ENCODE measurements at regions not wholly inside any gene's neighbourhood (a gene's known extent, or its start where the extent isn't known, plus 50 kb on each side); places are given as distances from the start of the nearest gene placed in this dataset.

DNA sequence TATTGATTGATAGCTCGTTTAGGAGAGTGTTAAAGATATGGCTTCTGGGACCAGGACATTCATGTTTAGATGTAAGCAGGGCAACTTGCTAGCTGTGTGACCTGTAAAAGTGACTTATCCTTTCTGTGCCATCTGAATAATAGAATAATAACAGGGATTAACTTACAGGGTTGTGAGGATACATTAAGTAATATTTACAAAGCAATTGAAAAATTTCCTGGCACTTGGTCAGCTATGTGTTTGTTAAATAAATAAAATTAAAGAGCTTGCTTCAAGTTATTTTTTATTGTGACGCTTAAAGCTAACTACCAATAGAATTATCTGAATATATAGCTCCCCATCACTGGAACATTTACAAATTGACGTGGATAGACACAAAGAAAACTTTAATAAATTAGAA is 287.9 kb upstream of the CDIN1 start:
- Histone ChIP-seq H3K27ac (no peak overlapping the region), H3K4me3 (ENCODE audit: low read depth, low read length) (no peak overlapping the region), H3K27me3 (replicated peaks) (no peaks in the 10 kb centered on the region), H3K36me3 (replicated peaks) (no peaks in the 10 kb centered on the region)
- TF ChIP-seq, protein P1, sequence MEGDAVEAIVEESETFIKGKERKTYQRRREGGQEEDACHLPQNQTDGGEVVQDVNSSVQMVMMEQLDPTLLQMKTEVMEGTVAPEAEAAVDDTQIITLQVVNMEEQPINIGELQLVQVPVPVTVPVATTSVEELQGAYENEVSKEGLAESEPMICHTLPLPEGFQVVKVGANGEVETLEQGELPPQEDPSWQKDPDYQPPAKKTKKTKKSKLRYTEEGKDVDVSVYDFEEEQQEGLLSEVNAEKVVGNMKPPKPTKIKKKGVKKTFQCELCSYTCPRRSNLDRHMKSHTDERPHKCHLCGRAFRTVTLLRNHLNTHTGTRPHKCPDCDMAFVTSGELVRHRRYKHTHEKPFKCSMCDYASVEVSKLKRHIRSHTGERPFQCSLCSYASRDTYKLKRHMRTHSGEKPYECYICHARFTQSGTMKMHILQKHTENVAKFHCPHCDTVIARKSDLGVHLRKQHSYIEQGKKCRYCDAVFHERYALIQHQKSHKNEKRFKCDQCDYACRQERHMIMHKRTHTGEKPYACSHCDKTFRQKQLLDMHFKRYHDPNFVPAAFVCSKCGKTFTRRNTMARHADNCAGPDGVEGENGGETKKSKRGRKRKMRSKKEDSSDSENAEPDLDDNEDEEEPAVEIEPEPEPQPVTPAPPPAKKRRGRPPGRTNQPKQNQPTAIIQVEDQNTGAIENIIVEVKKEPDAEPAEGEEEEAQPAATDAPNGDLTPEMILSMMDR (IDR thresholded peaks at IDR 0.05; ENCODE audit: low read depth, low read length, missing control alignments) = no peak
- in situ Hi-C loops (cut with HindIII; ENCODE audit: low pct_ligation_motif_present, low sequenced_read_pairs) = no loop called here
- no peak for DNase-seq

DNA sequence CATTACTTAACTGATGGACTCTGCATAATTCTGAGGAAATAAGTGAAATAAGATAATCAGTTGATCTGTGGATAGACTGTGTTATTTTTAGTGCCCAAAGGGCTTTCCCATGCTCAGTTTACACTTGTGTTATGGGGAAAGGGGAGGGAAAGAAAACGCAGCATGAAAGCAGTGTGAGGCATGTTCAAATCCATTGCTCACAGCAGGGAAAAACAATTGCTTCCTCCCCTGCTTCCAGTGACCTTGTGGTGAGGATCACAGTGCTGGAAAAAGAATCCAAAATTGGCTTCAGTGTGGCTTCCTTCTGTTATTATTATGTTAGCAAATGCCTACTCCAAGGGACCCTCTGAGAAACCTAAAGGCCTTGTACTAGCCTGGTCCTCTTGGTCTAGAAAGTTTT is 285.1 kb upstream of the CDIN1 start:
- H3K4me3 ChIP-seq (ENCODE audit: low read depth, low read length) = no peak overlapping the region
- TF ChIP-seq, protein P1 (IDR thresholded peaks at IDR 0.05; ENCODE audit: low read depth, low read length, missing control alignments) = no peak
- in situ Hi-C loops (cut with HindIII; ENCODE audit: low pct_ligation_motif_present, low sequenced_read_pairs) = no loop called here
- no peak for DNase-seq
- H3K27ac ChIP-seq = no peak overlapping the region
- no peaks in the 10 kb centered on the region for H3K36me3 ChIP-seq (replicated peaks)
- no peaks in the 10 kb centered on the region for H3K27me3 ChIP-seq (replicated peaks)

DNA sequence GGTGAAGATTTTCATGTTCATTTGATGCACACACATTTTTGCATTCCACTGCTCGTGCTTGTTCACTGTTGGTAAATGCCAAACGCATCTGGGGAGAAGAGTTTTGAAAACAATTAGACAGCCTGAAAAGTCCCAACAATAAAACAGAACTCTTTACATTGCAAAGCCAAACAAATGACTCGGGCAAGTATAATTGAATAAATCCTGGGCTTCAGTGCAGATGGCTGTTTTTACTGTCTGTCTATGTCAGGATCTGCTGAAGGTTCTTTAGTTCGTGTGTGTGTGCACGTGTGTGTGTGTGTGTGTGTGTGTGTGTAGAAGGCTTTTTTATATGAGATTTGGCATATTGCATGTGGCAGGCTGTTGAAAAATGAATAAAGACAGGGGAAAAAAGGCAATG is 277.5 kb upstream of the CDIN1 start:
- TF ChIP-seq, protein P1 (IDR thresholded peaks at IDR 0.05; ENCODE audit: low read depth, low read length, missing control alignments) = no peak
- H3K4me3 ChIP-seq (ENCODE audit: low read depth, low read length) = no peak overlapping the region
- DNase-seq = no peak
- H3K36me3 ChIP-seq (replicated peaks) = no peaks in the 10 kb centered on the region
- H3K27ac ChIP-seq = no peak overlapping the region
- in situ Hi-C loops (cut with HindIII; ENCODE audit: low pct_ligation_motif_present, low sequenced_read_pairs) = no loop called here
- no peaks in the 10 kb centered on the region for H3K27me3 ChIP-seq (replicated peaks)

DNA sequence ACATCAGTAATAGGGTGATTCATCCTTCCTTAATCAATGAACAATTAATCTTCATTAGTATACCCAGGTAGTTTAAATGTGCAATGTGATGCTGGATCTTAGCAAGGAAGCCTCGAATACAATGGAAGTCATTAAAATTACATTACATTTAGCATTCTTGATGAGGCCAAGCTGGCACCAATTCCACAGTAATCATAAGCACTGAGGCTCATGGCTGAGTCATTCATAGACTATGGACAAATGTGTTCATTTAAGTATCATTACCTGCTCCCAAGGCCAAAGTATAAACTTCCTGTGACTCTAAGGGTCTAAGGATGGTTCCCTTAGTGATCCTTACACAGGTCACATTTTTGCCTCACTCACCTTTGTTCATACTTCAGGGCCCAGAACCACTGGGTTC is 266.4 kb upstream of the CDIN1 start:
- TF ChIP-seq, protein P1 (IDR thresholded peaks at IDR 0.05; ENCODE audit: low read depth, low read length, missing control alignments) = no peak
- in situ Hi-C loops (cut with HindIII; ENCODE audit: low pct_ligation_motif_present, low sequenced_read_pairs) = no loop called here
- no peaks in the 10 kb centered on the region for H3K27me3 ChIP-seq (replicated peaks)
- DNase-seq = no peak
- no peak overlapping the region for H3K27ac ChIP-seq
- no peaks in the 10 kb centered on the region for H3K36me3 ChIP-seq (replicated peaks)
- H3K4me3 ChIP-seq (ENCODE audit: low read depth, low read length) = no peak overlapping the region

DNA sequence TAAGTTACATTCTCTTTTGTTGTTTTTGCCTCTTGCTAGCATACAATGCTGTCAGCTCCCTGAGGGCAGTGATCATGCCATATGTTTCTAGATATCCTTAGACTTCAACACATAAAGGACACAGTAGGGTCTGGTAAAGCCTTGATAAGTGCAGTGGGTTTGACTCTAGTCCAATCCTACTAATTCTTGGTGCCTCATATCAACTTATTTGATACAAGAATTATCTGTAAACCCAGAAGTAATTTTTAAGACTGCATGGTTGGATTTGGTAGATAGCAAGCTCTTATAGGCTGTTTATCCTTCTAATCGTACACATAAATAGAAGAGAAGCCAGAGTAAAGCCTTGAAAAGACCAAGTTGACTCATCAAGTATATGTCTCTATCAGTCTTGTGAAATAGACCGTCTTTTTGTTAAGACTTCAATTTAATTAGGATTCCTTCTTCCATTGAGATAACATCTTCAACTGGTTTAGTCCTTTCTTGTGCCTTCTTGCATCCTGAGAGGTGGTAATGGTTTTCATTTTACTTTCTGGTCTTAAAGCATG is 265.6 kb upstream of the CDIN1 start:
- H3K27ac ChIP-seq = no peak overlapping the region
- no peaks in the 10 kb centered on the region for H3K36me3 ChIP-seq (replicated peaks)
- H3K4me3 ChIP-seq (ENCODE audit: low read depth, low read length) = no peak overlapping the region
- in situ Hi-C loops (cut with HindIII; ENCODE audit: low pct_ligation_motif_present, low sequenced_read_pairs) = no loop called here
- no peak for DNase-seq
- TF ChIP-seq, protein P1 (IDR thresholded peaks at IDR 0.05; ENCODE audit: low read depth, low read length, missing control alignments) = no peak
- H3K27me3 ChIP-seq (replicated peaks) = no peaks in the 10 kb centered on the region

DNA sequence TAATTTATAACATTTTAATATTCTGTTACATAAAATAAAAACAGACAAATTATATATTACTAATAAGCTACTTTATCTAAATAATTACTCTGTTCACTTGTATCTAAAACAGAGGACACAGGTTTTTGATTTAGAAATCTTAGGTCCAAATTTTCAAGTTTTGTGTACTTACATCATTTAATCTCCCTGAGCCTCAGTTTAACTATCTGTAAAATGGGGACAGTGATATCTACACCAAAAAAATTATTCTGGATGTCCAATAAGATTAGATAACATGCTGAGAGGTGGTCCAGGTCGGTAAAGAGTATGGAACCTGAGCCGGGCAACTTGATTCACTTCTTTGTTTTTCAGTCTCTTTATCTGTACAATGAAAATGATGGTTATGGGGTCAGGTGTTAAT is 263.8 kb upstream of the CDIN1 start:
- Histone ChIP-seq H3K27me3 (replicated peaks) (no peaks in the 10 kb centered on the region), H3K27ac (no peak overlapping the region), H3K4me3 (ENCODE audit: low read depth, low read length) (no peak overlapping the region), H3K36me3 (replicated peaks) (no peaks in the 10 kb centered on the region)
- no peak for DNase-seq
- in situ Hi-C loops (cut with HindIII; ENCODE audit: low pct_ligation_motif_present, low sequenced_read_pairs) = no loop called here
- TF ChIP-seq, protein P1 (IDR thresholded peaks at IDR 0.05; ENCODE audit: low read depth, low read length, missing control alignments) = no peak

Measured in brain microvascular endothelial cell (primary cell).